Trophoblast cell (in vitro differentiated cells and primary cell): ENCODE measurements at regions not wholly inside any gene's neighbourhood (a gene's known extent, or its start where the extent isn't known, plus 50 kb on each side); places are given as distances from the start of the nearest gene placed in this dataset.

Source experiments
- DNase-seq, 2 donors: peaks; one replicate each; pipeline ENCODE4 v3.0.0-alpha.2; 2016
- H2AFZ ChIP-seq: 2 replicates; pipeline ENCODE4 v1.6.1; 2013; ENCODE audit warnings: low read length, moderate library complexity, mild to moderate bottlenecking; ENCODE audit not compliant: insufficient read depth, poor library complexity
- H2AK5ac ChIP-seq: 2 replicates; pipeline ENCODE4 v1.6.1; 2013; ENCODE audit warnings: mild to moderate bottlenecking, low read length
- H2BK120ac ChIP-seq: 2 replicates; pipeline ENCODE4 v1.6.1; 2013; ENCODE audit warnings: low read length, mild to moderate bottlenecking, moderate library complexity; ENCODE audit not compliant: insufficient read depth, poor library complexity
- H2BK12ac ChIP-seq: 2 replicates; pipeline ENCODE4 v1.6.1; 2013; ENCODE audit warnings: mild to moderate bottlenecking, low read length, moderate library complexity
- H2BK5ac ChIP-seq: 2 replicates; pipeline ENCODE4 v1.6.1; 2013; ENCODE audit warnings: low read length, low read depth, moderate library complexity, mild to moderate bottlenecking; ENCODE audit not compliant: poor library complexity
- H3K14ac ChIP-seq: 2 replicates; pipeline ENCODE4 v1.6.1; 2013; ENCODE audit warnings: mild to moderate bottlenecking, low read length
- H3K18ac ChIP-seq: 2 replicates; pipeline ENCODE4 v1.6.1; 2013; ENCODE audit warnings: mild to moderate bottlenecking, low read length
- H3K23ac ChIP-seq: 2 replicates; pipeline ENCODE4 v1.6.1; 2013; ENCODE audit warnings: low read length
- H3K27ac ChIP-seq: 2 replicates; pipeline ENCODE4 v1.5.1; 2013; ENCODE audit warnings: low read depth, mild to moderate bottlenecking, inconsistent platforms, low read length, moderate library complexity
- H3K27me3 ChIP-seq: 2 replicates; pipeline ENCODE4 v1.6.1; 2013; ENCODE audit warnings: inconsistent platforms, mild to moderate bottlenecking, low read length, moderate library complexity; ENCODE audit not compliant: insufficient read depth
- H3K36me3 ChIP-seq, 2 experiments: 1 replicate in 1 of 2; 2 replicates in 1 of 2; pipeline ENCODE4 v1.6.1; 2013; ENCODE audit warnings: low read length in 2 of 2, mild to moderate bottlenecking in 2 of 2, moderate library complexity in 1 of 2; ENCODE audit not compliant: insufficient read depth in 2 of 2, control insufficient read depth in 1 of 2
- H3K4ac ChIP-seq: 2 replicates; pipeline ENCODE4 v1.6.1; 2013; ENCODE audit warnings: low read depth, mild to moderate bottlenecking, low read length, moderate library complexity
- H3K4me1 ChIP-seq, 2 experiments: 1 replicate in 1 of 2; 2 replicates in 1 of 2; pipeline ENCODE4 v1.6.1; 2013; ENCODE audit warnings: low read length in 2 of 2, mild to moderate bottlenecking in 2 of 2, moderate library complexity in 1 of 2; ENCODE audit not compliant: insufficient read depth in 2 of 2, control insufficient read depth in 1 of 2
- H3K4me2 ChIP-seq: 2 replicates; pipeline ENCODE4 v1.6.1; 2013; ENCODE audit warnings: inconsistent platforms, mild to moderate bottlenecking, low read length, moderate library complexity
- H3K4me3 ChIP-seq: 2 replicates; pipeline ENCODE4 v1.5.1; 2013; ENCODE audit warnings: mild to moderate bottlenecking, low read depth, low read length, inconsistent platforms
- H3K79me1 ChIP-seq: one replicate; pipeline ENCODE4 v1.6.1; 2013; ENCODE audit warnings: low read length
- H3K79me2 ChIP-seq: 2 replicates; pipeline ENCODE4 v1.6.1; 2013; ENCODE audit warnings: low read length, mild to moderate bottlenecking; ENCODE audit not compliant: control insufficient read depth, insufficient read depth, poor library complexity
- H3K9ac ChIP-seq: 2 replicates; pipeline ENCODE4 v1.6.1; 2013; ENCODE audit warnings: mild to moderate bottlenecking, low read length
- H3K9me3 ChIP-seq: 2 replicates; pipeline ENCODE4 v1.6.1; 2013; ENCODE audit warnings: low read depth, mild to moderate bottlenecking, control low read depth, inconsistent platforms, low read length; ENCODE audit not compliant: insufficient read depth
- H4K12ac ChIP-seq: 2 replicates; pipeline ENCODE4 v1.6.1; 2013; ENCODE audit warnings: low read depth, mild to moderate bottlenecking, low read length, moderate library complexity
- H4K8ac ChIP-seq: 2 replicates; pipeline ENCODE4 v1.6.1; 2013; ENCODE audit warnings: low read depth, mild to moderate bottlenecking, low read length, moderate library complexity
- H4K91ac ChIP-seq: one replicate; pipeline ENCODE4 v1.6.1; 2013; ENCODE audit warnings: low read depth, mild to moderate bottlenecking, low read length, moderate library complexity
- WGBS: extraction: QIAGEN DNeasy Blood & Tissue Kit; methylation state at CpG from one replicate; pipeline ENCODE4 v1.1.7; 2013; ENCODE audit warnings: missing lambda C conversion rate; ENCODE audit not compliant: insufficient read length, insufficient coverage; ENCODE audit errors: extremely low coverage; 5-methylcytosine and 5-hydroxymethylcytosine counted together

GRCh38 chr6:118746145-118746824 lies 94.9 kb upstream of the CEP85L start:
- Histone ChIP-seq H3K27me3 (no peaks in the 10 kb centered on the region), H3K14ac (no peak overlapping the region), H4K12ac (no peak overlapping the region), H3K27ac (no peak overlapping the region), H3K79me2 (no peaks in the 10 kb centered on the region), H2BK12ac (no peak overlapping the region), H3K36me3 (no peaks in the 10 kb centered on the region), H2BK120ac (no peak overlapping the region), H2AK5ac (no peak overlapping the region), H2AFZ (no peak overlapping the region), H4K91ac (no peak overlapping the region), H3K4me3 (no peak overlapping the region), H3K9ac (no peak overlapping the region), H3K4me2 (no peak overlapping the region), H3K4ac (no peak overlapping the region), H3K18ac (no peak overlapping the region), H3K79me1 (no peaks in the 10 kb centered on the region), H4K8ac (no peak overlapping the region), H3K23ac (no peak overlapping the region), H3K4me1 (no peaks in the 10 kb centered on the region), H2BK5ac (no peak overlapping the region), H3K9me3 (no peaks in the 10 kb centered on the region)
- WGBS = no CpG with 5 or more reads among the region's 6 CpGs
- DNase-seq = no peak

- H3K36me3 ChIP-seq = no peaks in the 10 kb centered on the region
- H3K4ac ChIP-seq = no peak overlapping the region
- no peaks in the 10 kb centered on the region for H3K9me3 ChIP-seq
- H3K27ac ChIP-seq = no peak overlapping the region
- H2AFZ ChIP-seq = no peak overlapping the region
- no peak overlapping the region for H3K23ac ChIP-seq
- H3K4me2 ChIP-seq = no peak overlapping the region
- H3K9ac ChIP-seq = no peak overlapping the region
- H3K79me2 ChIP-seq = no peaks in the 10 kb centered on the region
- DNase-seq = no peak
- no peak overlapping the region for H2BK5ac ChIP-seq
- no peak overlapping the region for H3K4me3 ChIP-seq
- H2BK120ac ChIP-seq = no peak overlapping the region
- H4K91ac ChIP-seq = no peak overlapping the region
- no peak overlapping the region for H3K14ac ChIP-seq
- no peak overlapping the region for H3K18ac ChIP-seq
- no peaks in the 10 kb centered on the region for H3K79me1 ChIP-seq
- no peak overlapping the region for H4K8ac ChIP-seq
- no peak overlapping the region for H4K12ac ChIP-seq
- H2BK12ac ChIP-seq = no peak overlapping the region
- no peak overlapping the region for H2AK5ac ChIP-seq
- H3K4me1 ChIP-seq = no peaks in the 10 kb centered on the region
- no CpG with 5 or more reads among the region's 7 CpGs for WGBS
- H3K27me3 ChIP-seq = no peaks in the 10 kb centered on the region
Measured at GRCh38 chr6:118745156-118745555, 93.8 kb upstream of the CEP85L start.

- Histone ChIP-seq H2BK12ac (no peak overlapping the region), H2AFZ (no peak overlapping the region), H3K14ac (no peak overlapping the region), H4K12ac (no peak overlapping the region), H3K4me1 (no peaks in the 10 kb centered on the region), H3K36me3 (no peaks in the 10 kb centered on the region), H2BK5ac (no peak overlapping the region), H4K91ac (no peak overlapping the region), H2AK5ac (no peak overlapping the region), H3K27ac (no peak overlapping the region), H3K27me3 (no peaks in the 10 kb centered on the region), H2BK120ac (no peak overlapping the region), H3K4ac (no peak overlapping the region), H3K79me2 (no peaks in the 10 kb centered on the region), H3K4me3 (no peak overlapping the region), H4K8ac (no peak overlapping the region), H3K9ac (no peak overlapping the region), H3K9me3 (no peaks in the 10 kb centered on the region), H3K23ac (no peak overlapping the region), H3K18ac (no peak overlapping the region), H3K4me2 (no peak overlapping the region), H3K79me1 (no peaks in the 10 kb centered on the region)
- no CpG with 5 or more reads among the region's 6 CpGs for WGBS
- DNase-seq = no peak
Measured at GRCh38 chr6:118744261-118744941, 93.0 kb upstream of the CEP85L start.

GRCh38 chr6:118743746-118744145 lies 92.4 kb upstream of the CEP85L start:
- H3K23ac ChIP-seq = no peak overlapping the region
- H2AK5ac ChIP-seq = no peak overlapping the region
- H2BK5ac ChIP-seq = no peak overlapping the region
- no peak for DNase-seq
- H3K9ac ChIP-seq = no peak overlapping the region
- H4K91ac ChIP-seq = no peak overlapping the region
- WGBS = no CpG with 5 or more reads among the region's 1 CpG
- H2AFZ ChIP-seq = no peak overlapping the region
- no peak overlapping the region for H3K4me3 ChIP-seq
- H3K18ac ChIP-seq = no peak overlapping the region
- H4K12ac ChIP-seq = no peak overlapping the region
- no peak overlapping the region for H2BK12ac ChIP-seq
- no peaks in the 10 kb centered on the region for H3K79me1 ChIP-seq
- H2BK120ac ChIP-seq = no peak overlapping the region
- no peak overlapping the region for H3K27ac ChIP-seq
- H3K79me2 ChIP-seq = no peaks in the 10 kb centered on the region
- no peaks in the 10 kb centered on the region for H3K4me1 ChIP-seq
- no peak overlapping the region for H4K8ac ChIP-seq
- H3K4ac ChIP-seq = no peak overlapping the region
- no peak overlapping the region for H3K4me2 ChIP-seq
- H3K27me3 ChIP-seq = no peaks in the 10 kb centered on the region
- no peak overlapping the region for H3K14ac ChIP-seq
- no peaks in the 10 kb centered on the region for H3K9me3 ChIP-seq
- no peaks in the 10 kb centered on the region for H3K36me3 ChIP-seq
